GM23248 (cell line): ENCODE measurements at regions not wholly inside any gene's neighbourhood (a gene's known extent, or its start where the extent isn't known, plus 50 kb on each side); places are given as distances from the start of the nearest gene placed in this dataset.

Experiments
- EZH2 ChIP-seq: fragments of 200-600 bp; sonication (generic); IDR thresholded peaks from 2 replicates; pipeline ENCODE4 v1.6.1; 2018; ENCODE audit warnings: antibody characterized with exemption, mild to moderate bottlenecking; ENCODE audit not compliant: insufficient read depth, poor library complexity, severe bottlenecking
- EZH2phosphoT487 ChIP-seq: fragments of 200-600 bp; sonication (generic); IDR thresholded peaks from 2 replicates; pipeline ENCODE4 v1.6.1; 2018; ENCODE audit warnings: antibody characterized with exemption, moderate library complexity, mild to moderate bottlenecking, low read depth; ENCODE audit not compliant: insufficient read depth

- TF ChIP-seq EZH2phosphoT487, result no peak
- no peak for TF ChIP-seq EZH2
These were observed 182.6 kb downstream of the TGFB2 start for GRCh38 chr1:218527737-218528136.
